CD4-positive, alpha-beta T cell treated with Interleukin-17A for 4 hours (primary cell): ENCODE measurements at regions not wholly inside any gene's neighbourhood (a gene's known extent, or its start where the extent isn't known, plus 50 kb on each side); places are given as distances from the start of the nearest gene placed in this dataset.
"Not testable (repeated sequence)": the region's sequence is repeated elsewhere in the genome, so short reads cannot be mapped to it uniquely, and the experiment has no call there.

Source experiments
- DNase-seq: peaks from one replicate; pipeline ENCODE4 v3.0.0-alpha.2; 2020; ENCODE audit warnings: mixed read lengths

- DNase-seq: no peak
Observed at GRCh38 chr5:152177626-152178349, 227.3 kb downstream of the NMUR2 start.

- no peak for DNase-seq
Observed at GRCh38 chr5:152171888-152172287, 233.2 kb downstream of the NMUR2 start.

GRCh38 chr5:152170350-152170749 lies 234.7 kb downstream of the NMUR2 start:
- DNase-seq: no peak

GRCh38 chr5:152164860-152165259 lies 240.2 kb upstream of the GLRA1 start:
- DNase-seq: no peak

GRCh38 chr5:152159894-152160293 lies 235.2 kb upstream of the GLRA1 start:
- DNase-seq: not testable (repeated sequence)

GRCh38 chr5:152154452-152154851 lies 229.8 kb upstream of the GLRA1 start:
- not testable (repeated sequence) for DNase-seq

GRCh38 chr5:152151940-152152339 lies 227.3 kb upstream of the GLRA1 start:
- DNase-seq: no peak

GRCh38 chr5:152151113-152151512 lies 226.5 kb upstream of the GLRA1 start:
- no peak for DNase-seq

GRCh38 chr5:152147286-152147685 lies 222.6 kb upstream of the GLRA1 start:
- no peak for DNase-seq

GRCh38 chr5:152146566-152146965 lies 221.9 kb upstream of the GLRA1 start:
- no peak for DNase-seq

GRCh38 chr5:152144556-152144955 lies 219.9 kb upstream of the GLRA1 start:
- DNase-seq: no peak

- no peak for DNase-seq
Observed at GRCh38 chr5:152144030-152144429, 219.4 kb upstream of the GLRA1 start.

GRCh38 chr5:152142840-152143469 lies 218.3 kb upstream of the GLRA1 start:
- DNase-seq: peak; percentile 71

GRCh38 chr5:152140347-152140746 lies 215.7 kb upstream of the GLRA1 start:
- no peak for DNase-seq

- DNase-seq: no peak
Observed at GRCh38 chr5:152137063-152137462, 212.4 kb upstream of the GLRA1 start.

GRCh38 chr5:152136321-152136720 lies 211.7 kb upstream of the GLRA1 start:
- DNase-seq: no peak

GRCh38 chr5:152135827-152136226 lies 211.2 kb upstream of the GLRA1 start:
- DNase-seq: no peak

- DNase-seq: no peak
Observed at GRCh38 chr5:152125661-152126205, 201.1 kb upstream of the GLRA1 start.

GRCh38 chr5:152124409-152125041 lies 199.9 kb upstream of the GLRA1 start:
- DNase-seq: no peak

GRCh38 chr5:152118676-152119470 lies 194.2 kb upstream of the GLRA1 start:
- DNase-seq: no peak

- DNase-seq: no peak
Observed at GRCh38 chr5:152116934-152117333, 192.3 kb upstream of the GLRA1 start.

- DNase-seq: peak; percentile 42
Observed at GRCh38 chr5:152113401-152113800, 188.8 kb upstream of the GLRA1 start.

- no peak for DNase-seq
Observed at GRCh38 chr5:152107220-152107619, 182.6 kb upstream of the GLRA1 start.
